SK-N-SH treated with all-trans-retinoic acid at 6 μM for 48 hours (cell line): ENCODE measurements at regions not wholly inside any gene's neighbourhood (a gene's known extent, or its start where the extent isn't known, plus 50 kb on each side); places are given as distances from the start of the nearest gene placed in this dataset.

Experiments used
- ARNTL ChIP-seq: fragments of 450-650 bp; formaldehyde crosslinking; IDR thresholded peaks from 2 replicates; pipeline ENCODE4 v1.5.0; 2020; ENCODE audit warnings: low read depth, mild to moderate bottlenecking, moderate library complexity, borderline replicate concordance
- TOX ChIP-seq: fragments of 250-450 bp; sonication (Bioruptor Pico); IDR thresholded peaks from 2 replicates; pipeline ENCODE4 v1.8.0; 2021; ENCODE audit warnings: mild to moderate bottlenecking, moderate library complexity, borderline replicate concordance
- ZFP3 ChIP-seq: fragments of 250-450 bp; sonication (Bioruptor Pico); IDR thresholded peaks from 2 replicates; pipeline ENCODE4 v1.5.0; 2020; ENCODE audit warnings: mild to moderate bottlenecking, moderate library complexity
- ZNF70 ChIP-seq: fragments of 450-650 bp; formaldehyde crosslinking; IDR thresholded peaks from 2 replicates; pipeline ENCODE4 v1.5.0; 2020; ENCODE audit warnings: mild to moderate bottlenecking, moderate library complexity
- TF ChIP-seq, protein P1 (sequence below): fragments of 250-450 bp; sonication (Bioruptor Pico); IDR thresholded peaks from 2 replicates; pipeline ENCODE4 v1.5.1; 2021; ENCODE audit warnings: mild to moderate bottlenecking, moderate library complexity

DNA sequence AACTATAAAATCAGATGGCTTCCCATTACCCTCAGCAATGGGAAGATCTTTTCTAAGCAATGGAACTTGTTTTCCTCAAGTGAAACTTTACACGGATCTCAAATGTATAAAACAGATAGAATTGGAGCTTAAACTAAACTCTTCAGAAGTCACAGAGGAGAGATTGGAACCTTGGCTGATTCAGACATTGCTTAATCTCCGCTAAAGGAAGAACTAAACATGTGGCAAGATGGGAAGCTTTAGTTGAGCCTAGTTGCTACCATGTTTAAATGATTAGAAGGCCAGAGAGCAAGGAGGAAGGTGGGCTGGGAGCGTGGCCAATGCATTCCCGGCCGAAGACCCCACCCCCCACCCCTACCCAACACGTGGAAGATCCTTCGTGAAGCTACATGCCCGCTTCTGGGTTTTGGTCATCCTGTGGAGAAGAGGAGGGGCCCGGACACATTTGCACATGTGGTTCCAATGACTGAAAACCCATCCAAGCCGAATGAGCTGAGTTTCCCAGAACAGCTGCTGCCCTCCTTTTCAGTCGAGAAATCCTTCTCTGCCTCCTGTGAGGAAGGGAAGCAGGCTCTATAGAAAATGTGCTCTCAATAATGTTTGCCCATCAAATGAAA lies 164.3 kb downstream of the MIS18A start:
- TF ChIP-seq TOX (CRISPR knock-in tag) = no peak
- TF ChIP-seq ZFP3 (CRISPR knock-in tag) = no peak
- no peak for TF ChIP-seq ZNF70 (CRISPR knock-in tag)
- TF ChIP-seq, protein P1, sequence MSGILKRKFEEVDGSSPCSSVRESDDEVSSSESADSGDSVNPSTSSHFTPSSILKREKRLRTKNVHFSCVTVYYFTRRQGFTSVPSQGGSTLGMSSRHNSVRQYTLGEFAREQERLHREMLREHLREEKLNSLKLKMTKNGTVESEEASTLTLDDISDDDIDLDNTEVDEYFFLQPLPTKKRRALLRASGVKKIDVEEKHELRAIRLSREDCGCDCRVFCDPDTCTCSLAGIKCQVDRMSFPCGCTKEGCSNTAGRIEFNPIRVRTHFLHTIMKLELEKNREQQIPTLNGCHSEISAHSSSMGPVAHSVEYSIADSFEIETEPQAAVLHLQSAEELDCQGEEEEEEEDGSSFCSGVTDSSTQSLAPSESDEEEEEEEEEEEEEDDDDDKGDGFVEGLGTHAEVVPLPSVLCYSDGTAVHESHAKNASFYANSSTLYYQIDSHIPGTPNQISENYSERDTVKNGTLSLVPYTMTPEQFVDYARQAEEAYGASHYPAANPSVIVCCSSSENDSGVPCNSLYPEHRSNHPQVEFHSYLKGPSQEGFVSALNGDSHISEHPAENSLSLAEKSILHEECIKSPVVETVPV = no peak
- TF ChIP-seq ARNTL (CRISPR knock-in tag) = no peak
